SK-N-DZ (cell line): ENCODE measurements at regions not wholly inside any gene's neighbourhood (a gene's known extent, or its start where the extent isn't known, plus 50 kb on each side); places are given as distances from the start of the nearest gene placed in this dataset.

Experiments used
- DNase-seq: peaks from one replicate; pipeline ENCODE4 v3.0.0-alpha.2; 2015; ENCODE audit warnings: low spot score

DNA sequence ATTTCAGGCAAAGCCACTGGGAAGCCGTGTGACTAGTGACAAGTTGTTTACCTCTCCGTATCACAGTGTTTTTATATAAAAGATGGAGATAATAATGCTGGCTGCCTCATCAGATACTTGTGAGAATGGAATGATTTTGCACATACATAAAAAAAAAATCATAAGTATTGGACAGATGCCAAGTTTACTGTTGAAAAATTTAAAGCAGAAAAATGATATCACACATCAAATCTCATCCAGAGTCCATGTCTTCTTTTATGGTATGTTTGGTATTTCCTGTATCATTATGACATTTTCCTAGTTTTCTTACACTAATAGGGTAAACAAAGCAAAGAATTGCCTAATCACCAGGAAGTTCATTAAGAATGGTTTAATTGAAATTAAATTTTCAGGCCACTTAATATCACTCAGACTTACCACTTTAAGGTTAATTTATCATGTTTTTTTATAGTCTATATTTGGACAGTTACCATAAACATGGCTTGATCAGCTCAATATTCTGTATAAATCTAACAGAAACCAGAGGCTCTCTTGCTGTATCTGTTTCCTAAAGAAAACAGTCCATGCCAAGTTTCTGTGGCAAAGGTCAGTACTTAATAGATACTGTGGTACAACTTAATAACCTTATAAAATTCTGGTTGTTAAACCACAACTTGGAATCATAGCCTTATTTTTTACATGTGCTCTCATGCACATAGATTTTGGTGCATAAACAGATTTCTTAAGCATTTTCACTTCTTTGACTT is 656.5 kb upstream of the RIOK2 start:
- no peak for DNase-seq

DNA sequence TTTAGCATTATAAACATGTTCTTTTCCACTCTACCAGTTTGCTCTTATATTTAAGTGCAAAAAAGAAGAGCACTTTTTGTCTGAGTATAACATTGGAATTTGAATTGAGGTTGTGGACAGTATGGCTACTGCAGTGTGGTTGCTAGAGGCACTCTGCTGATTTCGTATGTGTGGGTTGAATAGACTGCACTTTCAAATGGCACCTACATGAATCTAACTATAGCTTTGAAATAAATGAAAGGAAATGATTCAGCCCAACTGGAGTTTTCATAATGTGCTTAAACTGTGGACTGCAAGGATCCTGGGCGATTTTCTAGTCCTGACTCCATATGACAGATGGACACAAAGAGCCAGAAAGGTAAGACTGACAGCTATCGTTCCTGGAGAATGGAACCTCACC is 657.6 kb upstream of the RIOK2 start:
- DNase-seq: no peak

DNA sequence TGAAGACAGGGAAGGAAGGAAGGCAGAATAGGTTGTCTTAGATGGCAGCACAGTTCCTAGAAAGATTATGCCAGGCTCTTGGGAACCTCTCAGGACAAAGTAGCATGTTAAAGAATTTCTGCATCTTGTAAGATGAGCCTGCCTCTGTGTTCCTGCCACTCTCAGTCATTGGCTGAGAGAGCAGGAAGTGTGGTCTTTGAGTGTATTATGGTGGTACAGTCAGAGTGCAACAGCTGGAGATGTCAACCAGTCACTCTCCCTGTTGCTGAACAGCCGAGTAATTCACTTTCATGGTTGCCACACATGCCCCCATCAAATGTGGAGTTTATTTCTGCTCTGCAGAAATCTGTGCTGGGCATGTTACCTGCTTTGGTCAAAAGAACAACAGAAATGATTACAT is 659.6 kb upstream of the RIOK2 start:
- DNase-seq: no peak

DNA sequence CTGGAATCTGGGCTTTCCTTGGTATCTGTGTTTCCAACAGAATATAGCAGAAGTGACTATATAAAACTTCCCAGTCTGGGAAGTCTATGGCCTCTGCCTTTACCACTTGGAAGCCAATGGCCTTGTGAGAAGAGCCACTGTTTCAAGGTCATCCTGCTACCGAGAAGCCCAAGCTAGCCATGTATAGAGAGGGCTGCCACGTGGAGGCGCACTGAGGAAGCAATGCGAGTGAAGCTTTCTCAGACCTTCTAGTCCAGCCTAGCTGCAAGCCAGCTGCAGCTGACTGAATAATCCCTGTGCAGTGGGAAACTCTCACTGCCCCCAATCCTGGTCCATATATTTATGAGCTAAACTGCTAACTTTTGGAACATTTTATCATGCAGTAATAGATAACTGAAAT is 661.8 kb upstream of the RIOK2 start:
- no peak for DNase-seq

DNA sequence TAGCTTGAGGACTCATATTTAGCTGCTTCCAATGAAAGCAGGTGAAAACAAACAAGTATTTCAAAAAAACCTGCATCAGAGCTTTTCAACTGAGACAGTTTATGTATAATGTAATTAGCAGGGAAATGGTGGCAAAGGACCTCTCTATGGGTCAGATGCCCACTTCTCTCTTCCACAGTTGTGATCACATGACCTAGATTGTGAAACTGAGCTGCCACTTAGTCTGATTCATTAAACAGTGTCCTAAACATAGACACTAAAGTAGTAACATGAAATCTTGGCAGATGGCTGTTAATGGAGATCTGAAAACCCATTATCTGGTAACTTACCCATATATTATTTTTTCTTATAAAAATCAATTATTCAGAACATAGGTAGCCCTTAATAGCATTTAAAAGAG is 663.6 kb upstream of the RIOK2 start:
- no peak for DNase-seq

DNA sequence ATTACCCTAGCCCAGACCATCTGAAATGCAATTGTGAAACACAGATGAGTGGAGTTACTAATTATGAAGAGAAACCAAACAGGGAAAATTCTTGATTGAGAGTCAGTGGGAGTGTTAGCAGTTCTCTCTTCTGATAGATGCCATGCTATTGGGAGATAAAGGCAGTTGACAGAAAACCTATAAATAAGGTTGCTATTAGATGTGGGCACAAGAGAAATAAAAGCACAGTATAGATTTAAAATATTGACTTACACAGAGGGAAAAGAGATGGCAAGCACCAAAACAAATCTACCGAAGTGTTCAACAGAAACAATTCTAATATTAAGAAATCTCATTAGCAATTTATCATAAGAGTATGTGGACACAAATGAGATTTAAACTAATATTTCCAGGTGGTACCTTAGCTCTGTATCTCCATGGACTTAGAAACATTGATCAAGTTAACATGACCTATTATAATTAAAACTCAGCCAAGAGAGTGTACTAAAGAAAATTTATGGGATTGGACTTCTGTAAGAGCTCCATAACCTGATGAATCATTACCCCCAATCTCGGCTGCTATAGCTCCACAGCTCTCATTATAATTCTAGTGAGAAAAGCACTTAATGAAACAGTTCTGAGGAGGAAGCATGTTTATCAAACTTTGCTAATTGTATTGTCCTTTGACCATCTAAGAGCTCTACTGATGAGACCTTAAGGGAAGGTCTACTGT is 665.0 kb upstream of the RIOK2 start:
- no peak for DNase-seq

GRCh38 chr5:97851036-97851435 is 668.0 kb upstream of the RIOK2 start:
- DNase-seq: no peak

GRCh38 chr5:97854871-97855762 is 672.1 kb upstream of the RIOK2 start:
- no peak for DNase-seq

DNA sequence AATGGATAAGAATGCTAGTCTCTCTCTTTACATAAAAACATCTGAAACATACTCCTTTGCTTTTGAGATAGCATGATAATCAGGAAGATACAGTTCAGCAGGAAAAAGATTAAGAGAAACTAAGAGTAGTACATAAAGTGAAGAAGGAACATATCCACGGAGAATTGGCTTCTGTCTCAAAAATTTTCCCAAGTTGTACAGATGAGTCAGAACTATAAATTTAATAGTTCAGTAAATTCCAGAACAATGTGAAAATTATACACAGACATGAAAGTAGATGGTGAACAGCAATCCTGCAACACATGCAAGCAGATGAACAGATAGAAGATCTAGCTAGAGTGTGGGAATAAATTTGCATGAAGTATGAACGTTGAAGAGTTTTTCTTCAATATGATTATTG is 691.4 kb upstream of the RIOK2 start:
- no peak for DNase-seq

DNA sequence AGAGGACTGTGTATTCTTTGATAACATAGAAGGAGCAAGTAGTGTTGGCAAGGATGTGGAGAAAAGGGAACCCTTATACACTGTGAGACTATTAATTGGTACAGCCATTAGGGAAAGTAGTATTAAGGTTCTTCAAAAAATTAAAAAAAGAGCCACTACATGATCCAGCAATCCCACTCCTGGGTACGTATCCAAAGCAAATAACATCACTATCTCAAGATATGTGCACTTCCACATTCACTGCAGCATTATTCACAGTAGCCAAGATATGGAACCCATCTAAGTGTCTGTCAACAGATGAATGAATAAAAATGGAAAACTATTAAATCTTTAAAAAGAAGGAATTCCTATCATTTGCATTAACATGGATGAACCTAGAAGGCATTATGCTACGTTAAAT is 693.2 kb upstream of the RIOK2 start:
- DNase-seq: no peak

DNA sequence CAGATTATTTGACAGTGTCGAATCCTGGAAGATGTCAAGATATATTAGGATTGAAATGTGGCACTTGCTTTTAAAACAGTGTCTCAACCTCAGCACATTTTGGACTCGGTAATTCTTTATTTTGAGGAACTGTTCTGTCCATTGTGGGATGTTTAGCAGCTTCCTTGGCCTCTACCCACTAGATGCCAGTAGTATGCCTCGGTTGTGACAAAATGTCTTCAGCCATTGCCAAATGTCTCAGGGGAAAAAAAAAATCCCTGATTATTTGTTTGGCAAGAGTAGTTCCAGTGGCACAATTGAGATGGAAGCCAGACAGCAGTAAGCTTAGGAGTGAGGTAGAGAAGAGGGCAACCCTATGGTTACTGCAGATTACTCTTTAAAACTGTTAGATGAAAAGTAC is 694.5 kb upstream of the RIOK2 start:
- DNase-seq: peak; percentile 12

GRCh38 chr5:97888439-97888838 is 705.4 kb upstream of the RIOK2 start:
- no peak for DNase-seq

DNA sequence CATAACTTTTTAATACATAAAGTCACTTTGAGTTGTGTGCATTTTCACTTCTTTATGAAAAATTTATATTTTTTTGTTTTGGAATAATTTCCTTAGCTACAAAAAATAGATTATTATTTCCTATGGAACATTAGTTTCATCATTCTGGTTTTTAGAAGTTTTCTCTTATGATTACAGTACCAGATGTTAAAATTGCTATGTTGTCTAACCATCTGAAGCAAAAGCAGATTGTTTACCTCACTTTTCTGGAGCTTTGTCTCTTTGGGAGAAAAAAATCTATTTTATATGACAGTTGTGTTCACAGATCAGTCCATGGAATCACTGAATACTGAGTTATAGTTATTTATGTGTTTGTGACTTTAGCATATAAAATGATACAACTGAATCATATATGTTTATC is 708.9 kb upstream of the RIOK2 start:
- DNase-seq: no peak

DNA sequence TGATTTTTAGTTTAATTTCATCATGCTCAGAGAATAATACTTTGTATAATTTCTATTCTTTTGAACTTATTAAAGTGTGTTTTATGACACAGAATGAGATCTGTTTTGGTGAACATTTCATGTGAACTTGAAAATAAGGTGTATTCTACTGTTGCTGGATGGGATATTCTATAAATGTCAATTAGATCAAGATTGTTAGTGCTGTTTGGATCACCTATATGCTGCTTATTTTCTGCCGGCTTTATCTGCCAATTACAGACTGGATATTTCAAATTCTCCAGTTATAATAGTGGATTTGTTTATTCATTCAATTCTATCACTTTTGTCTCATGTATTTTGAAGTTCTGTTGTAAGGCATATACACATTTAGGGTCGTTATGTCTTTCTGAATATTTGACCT is 720.7 kb upstream of the RIOK2 start:
- no peak for DNase-seq

DNA sequence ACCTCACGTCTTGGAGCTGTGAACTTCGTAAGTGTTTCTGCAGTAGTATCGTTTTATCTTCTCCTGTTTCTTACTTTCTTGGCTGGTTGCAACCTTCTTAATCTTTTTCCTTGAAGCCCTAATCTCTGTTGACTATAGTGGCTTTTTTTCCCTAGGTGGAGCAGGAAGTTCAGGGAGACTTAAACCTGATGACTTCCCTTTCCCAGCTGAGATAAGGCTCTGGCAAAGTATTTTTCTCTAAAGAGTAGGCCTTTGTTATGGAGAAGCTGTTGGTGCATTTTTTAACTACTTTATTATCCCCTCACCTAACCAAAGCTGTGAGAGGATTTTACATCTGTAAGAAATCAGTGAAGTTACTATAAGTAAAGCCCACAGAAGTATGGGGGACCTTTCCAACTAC is 723.1 kb upstream of the RIOK2 start:
- no peak for DNase-seq

- DNase-seq: no peak
Measured at GRCh38 chr5:97907646-97908400, 724.8 kb upstream of the RIOK2 start.

DNA sequence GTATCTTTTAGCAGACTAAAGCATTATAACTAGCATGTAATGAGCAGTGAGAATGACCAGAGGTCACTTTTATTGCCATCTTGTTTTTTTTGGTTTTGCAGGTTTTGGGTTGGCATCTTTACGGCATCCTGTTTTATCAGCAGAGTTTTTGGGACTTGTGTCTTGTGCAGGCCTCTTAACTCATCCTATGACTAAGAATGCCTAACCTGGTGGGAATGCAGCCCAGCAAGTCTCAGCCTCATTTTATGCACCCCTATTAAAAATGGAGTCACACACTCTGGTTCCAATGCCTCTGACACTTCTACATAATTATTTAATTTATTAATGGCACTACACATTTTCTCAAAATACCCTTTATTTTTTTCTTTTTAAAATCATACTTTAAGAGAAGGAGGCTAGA is 726.5 kb upstream of the RIOK2 start:
- no peak for DNase-seq

DNA sequence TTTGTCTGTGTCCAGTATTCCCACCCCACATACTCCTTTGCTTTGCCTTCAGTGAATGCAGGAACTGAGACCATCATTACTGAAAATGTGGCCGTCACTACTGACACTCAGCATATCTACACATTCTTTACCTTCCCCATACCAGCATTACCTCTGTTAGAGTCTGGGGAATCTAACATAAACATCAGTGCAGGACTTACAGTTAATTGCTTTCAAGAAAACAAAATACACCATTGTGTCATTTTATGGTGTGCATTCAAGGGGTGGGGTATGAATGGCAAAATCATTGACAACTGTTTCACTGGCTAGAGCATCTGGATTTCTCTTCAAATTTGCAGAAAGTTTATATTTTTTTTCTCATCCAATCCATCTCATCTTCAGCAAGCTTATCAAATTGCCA is 731.4 kb upstream of the RIOK2 start:
- no peak for DNase-seq

DNA sequence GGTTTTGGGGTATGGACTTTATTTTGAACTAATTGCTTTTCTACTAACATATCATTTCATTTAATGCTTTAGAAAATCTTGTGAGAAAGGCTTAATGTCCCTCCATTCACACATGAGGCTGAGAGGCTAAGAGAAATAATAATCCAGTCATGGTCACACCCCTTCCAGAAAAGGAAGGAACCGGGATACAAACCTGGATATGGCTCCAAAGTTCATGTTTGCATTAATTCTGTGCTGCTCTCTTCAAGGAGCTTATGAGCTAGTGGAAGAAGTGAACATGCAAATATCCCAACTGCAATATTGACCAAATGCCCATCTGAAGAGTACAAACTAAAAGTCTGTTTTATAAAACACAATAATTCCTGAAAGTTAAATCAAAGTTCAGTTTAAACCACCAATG is 732.1 kb upstream of the RIOK2 start:
- DNase-seq: no peak

DNA sequence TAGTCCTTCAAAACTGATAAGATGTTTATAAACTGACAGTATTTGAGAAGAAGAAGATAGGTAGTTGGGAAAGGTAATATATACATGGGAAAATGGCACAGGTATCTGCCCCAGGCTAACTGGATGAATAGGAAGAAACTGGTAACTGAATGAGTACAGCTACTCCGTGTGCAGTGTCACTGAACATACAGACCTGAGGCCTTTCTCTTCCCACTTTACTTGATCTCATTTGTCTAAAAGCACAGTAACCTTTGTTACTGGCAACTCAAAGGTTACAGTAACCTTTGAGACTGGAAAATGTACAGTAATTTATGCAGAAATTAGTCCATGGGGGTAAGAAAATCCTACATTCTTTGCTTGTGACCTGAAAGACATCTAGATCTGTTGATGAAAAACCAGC is 735.0 kb upstream of the RIOK2 start:
- no peak for DNase-seq

DNA sequence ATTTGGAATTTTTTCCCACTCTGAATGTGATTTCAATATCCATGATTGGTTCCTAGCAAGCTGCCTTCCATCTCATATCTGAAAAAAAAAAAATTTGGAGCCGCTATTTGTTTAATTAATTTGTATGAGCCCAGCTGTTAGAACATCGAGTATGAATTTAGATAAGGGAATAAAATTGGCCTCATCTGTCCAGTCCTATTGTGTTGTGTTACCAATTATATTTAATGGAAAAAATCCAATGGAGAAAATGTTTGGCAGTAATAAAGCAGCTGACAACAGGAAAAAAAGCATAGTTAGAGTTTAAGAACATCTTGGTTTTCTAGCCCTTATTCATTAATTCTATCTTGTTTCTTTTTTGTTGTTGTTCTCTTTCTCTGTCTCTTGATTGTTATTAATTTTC is 735.6 kb upstream of the RIOK2 start:
- DNase-seq: no peak

DNA sequence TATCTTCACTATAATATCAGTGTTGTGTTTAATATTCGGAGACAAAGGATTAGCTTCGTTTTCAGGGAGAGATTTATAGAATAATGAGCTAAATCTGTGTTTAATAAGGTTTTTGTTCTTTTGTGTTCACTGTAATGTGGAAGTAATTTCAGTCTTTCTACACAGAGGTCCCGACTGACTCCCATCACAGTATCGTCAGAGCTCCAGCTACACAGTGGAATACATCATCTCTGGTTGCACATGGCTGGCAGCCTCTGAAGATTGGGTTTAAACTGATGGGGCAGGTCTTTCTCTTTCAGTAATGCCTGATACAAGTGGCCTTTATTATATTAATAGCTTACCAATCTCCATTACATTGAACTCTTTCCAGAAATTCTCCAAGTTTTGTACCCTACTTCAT is 736.7 kb upstream of the RIOK2 start:
- no peak for DNase-seq
